GM18951 (cell line): ENCODE measurements at regions not wholly inside any gene's neighbourhood (a gene's known extent, or its start where the extent isn't known, plus 50 kb on each side); places are given as distances from the start of the nearest gene placed in this dataset.

ENCODE experiments used
- POLR2A ChIP-seq: IDR thresholded peaks from 4 replicates; pipeline ENCODE4 v1.6.1; 2011; ENCODE audit warnings: mild to moderate bottlenecking; ENCODE audit not compliant: insufficient read length, insufficient read depth; ENCODE audit errors: extremely low read depth
- in situ Hi-C: fragments of 300-500 bp; cut with MboI; formaldehyde crosslinking; loops from one replicate; pipeline ENCODE4 v1.12.0; 2022; ENCODE audit warnings: low sequenced_read_pairs, mixed read lengths, inconsistent platforms; ENCODE audit not compliant: unreplicated experiment

DNA sequence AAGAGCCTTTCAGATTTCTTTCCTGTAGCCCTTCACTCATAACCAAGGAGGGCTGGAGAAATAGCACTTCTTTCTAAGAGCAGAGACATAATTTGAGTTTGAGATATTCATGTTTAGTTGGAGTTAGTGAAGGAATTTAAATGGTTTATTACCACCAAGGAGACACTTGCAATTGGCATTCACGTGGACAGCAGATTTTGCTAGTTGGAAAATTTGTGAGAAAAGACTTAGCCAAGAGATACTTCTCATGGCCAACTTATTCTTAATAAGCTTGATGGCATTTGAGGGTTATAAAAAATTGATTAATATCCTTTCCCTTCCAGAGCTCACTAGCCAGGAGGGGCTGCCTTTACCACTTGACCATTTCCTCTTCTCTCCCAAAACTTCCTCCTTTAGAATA, 518.7 kb downstream of the TNS1 start:
- no peak for TF ChIP-seq POLR2A
- in situ Hi-C loops, result no loop called here

- TF ChIP-seq POLR2A, result no peak
- in situ Hi-C loops, result no loop called here
Observed at GRCh38 chr2:217482056-217482710, 520.6 kb downstream of the TNS1 start.

DNA sequence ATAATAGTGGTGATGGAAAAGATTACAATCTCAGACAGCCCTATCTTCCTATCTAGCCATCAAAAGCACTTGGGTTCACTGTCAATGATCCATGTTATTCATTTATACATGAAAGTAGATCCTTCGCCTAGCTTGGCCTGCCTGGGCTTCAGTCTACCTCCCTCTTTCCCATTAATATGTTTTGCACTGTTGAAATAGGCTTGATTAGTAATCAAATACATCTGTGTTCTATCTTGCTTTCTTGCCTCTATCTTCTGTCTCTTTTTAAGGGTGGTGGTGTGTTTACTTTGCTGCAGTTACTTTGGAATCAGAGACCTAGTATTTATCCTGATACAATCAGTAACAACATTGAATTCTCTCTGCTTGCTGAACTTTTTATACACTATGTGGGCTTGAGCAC, 521.2 kb downstream of the TNS1 start:
- in situ Hi-C loops, result no loop called here
- no peak for TF ChIP-seq POLR2A

- no peak for TF ChIP-seq POLR2A
- in situ Hi-C loops, result no loop called here
Observed at GRCh38 chr2:217479566-217479965, 523.2 kb downstream of the TNS1 start.

DNA sequence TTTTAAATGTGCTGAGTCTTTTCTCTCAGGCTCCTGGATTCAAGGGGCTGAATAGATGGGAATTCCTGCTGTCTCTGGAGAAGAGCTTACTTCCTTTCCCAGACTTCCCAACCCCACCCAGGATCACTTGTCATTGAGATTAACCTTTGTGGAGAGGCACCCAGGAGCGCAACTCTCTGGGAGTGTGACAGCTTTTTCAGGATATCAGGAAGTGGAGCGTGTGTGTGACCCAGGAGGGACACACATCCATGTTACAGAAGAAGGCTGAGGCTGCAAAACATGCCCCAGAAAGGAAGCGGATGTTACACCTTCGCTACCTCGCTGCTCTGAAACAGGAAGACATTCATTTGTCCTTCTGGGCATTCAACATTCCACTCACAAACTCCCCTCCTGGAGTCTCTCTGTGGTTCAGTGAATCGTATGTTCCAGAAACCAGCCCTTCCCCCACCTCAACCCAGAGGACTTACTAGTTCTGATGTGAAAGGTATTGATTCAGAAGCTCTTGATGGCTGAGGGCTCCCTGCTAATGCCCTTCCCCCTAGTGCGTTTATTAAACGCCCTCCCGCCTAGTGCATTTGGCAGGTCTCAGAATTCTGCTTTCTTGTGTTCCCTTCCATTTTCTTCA, 523.9 kb downstream of the TNS1 start:
- TF ChIP-seq POLR2A, result no peak
- in situ Hi-C loops, result no loop called here

GRCh38 chr2:217477583-217477982, 525.2 kb downstream of the TNS1 start:
- TF ChIP-seq POLR2A, result no peak
- in situ Hi-C loops, result no loop called here

DNA sequence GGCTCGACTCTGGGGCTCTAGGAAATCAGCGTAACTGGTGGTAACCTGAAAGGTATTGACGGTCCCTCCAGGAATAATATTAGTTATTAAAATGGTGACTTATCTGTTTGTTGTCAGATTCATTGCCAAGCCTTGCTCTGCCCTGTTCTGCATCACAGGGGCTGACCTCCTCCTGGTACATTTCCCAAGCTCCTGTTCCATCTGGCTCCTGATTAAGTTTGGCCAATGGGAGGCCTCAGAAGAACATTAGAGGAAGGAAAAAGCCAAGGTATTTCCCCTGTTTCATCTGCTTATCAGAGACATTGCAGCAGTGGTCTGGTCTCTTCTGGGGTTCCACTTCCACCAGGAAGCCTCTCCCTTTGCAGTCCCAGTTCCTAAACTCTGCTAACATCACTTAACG, 527.0 kb downstream of the TNS1 start:
- in situ Hi-C loops, result no loop called here

DNA sequence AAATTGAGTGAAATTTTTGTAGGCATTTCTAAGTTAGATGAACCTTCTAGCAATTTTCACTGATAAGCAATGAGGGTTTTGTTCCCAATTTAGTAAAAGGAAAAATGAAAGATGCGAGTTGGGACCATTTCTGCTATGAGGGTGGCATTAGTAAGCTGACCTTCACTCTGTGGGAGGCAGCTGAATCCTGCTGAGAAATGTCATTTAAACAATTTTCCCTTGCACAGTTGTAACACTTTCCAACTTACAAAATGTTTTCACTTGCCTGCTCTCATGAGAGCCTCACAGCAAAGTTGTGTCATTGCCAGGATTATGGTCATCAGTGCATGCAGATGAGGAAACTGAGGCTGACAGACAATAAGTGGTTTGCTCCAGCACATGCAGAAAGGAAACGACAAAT, 527.7 kb downstream of the TNS1 start:
- TF ChIP-seq POLR2A, result no peak
- in situ Hi-C loops, result no loop called here

More for the DNA sequence above, 527.0 kb downstream of the TNS1 start:
- TF ChIP-seq POLR2A, result no peak

- in situ Hi-C loops, result no loop called here
- no peak for TF ChIP-seq POLR2A
Observed at GRCh38 chr2:217471319-217471718, 531.5 kb downstream of the TNS1 start.

GRCh38 chr2:217469203-217469810, 533.5 kb downstream of the TNS1 start:
- in situ Hi-C loops, result no loop called here
- no peak for TF ChIP-seq POLR2A

GRCh38 chr2:217468042-217468830, 534.6 kb downstream of the TNS1 start:
- no peak for TF ChIP-seq POLR2A
- in situ Hi-C loops, result no loop called here

GRCh38 chr2:217467331-217467730, 535.5 kb downstream of the TNS1 start:
- in situ Hi-C loops, result no loop called here
- no peak for TF ChIP-seq POLR2A

DNA sequence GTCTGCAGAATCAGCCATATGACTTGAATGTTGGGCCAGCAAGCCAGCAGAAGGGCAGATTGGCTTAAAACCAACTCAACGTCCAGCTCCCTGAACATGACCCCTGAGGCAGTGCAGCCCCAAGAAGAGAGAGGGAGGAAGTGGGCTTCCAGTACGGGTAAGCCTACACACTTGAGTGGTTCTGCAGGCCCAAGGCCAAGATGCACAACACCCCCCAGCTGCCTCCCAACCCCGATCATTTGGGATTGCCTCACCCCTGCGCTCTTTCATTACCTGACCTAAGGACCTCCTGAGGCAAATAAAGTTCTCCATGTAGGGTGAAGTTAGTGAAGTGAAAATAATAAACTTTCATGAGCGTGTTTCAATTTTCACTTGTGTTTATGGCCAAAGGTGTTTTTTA, 536.0 kb downstream of the TNS1 start:
- in situ Hi-C loops, result no loop called here
- no peak for TF ChIP-seq POLR2A
